ENCODE measurements at regions not wholly inside any gene's neighbourhood (a gene's known extent, or its start where the extent isn't known, plus 50 kb on each side); places are given as distances from the start of the nearest gene placed in this dataset.

- H3K4me2 ChIP-seq (ENCODE audit: insufficient read depth, insufficient read length, low read length) = no peak overlapping the region
- Mint-ChIP-seq H3K4me3 (no peak overlapping the region), H3K27me3 (ENCODE audit: low read depth) (no peaks in the 10 kb centered on the region; the same call in 1 of the 2 replicates), H3K27ac (no peak overlapping the region), H3K9me3 (no peaks in the 10 kb centered on the region; a peak in 1 of 5 replicates), H3K4me1 (peaks cover 2 to 5% of the 10 kb centered on the region in 2 experiments; a peak in 3 of 4 replicates), H3K36me3 (ENCODE audit: insufficient read depth in 1 of 3, low read depth in 3 of 3) (no peaks in the 10 kb centered on the region; a peak in 3 of 7 replicates)
- no peak overlapping the region for H3K14ac ChIP-seq (ENCODE audit: insufficient read depth, low read length)
- DNase-seq = no peak
- H2BK20ac ChIP-seq (ENCODE audit: low read depth, low read length, poor library complexity, severe bottlenecking) = no peak overlapping the region
- H4K5ac ChIP-seq (ENCODE audit: insufficient read length, low read depth, low read length) = no peak overlapping the region
- no peak overlapping the region for H2AK5ac ChIP-seq (ENCODE audit: insufficient read length, low read length)
- H2BK120ac ChIP-seq (ENCODE audit: low read depth, low read length, poor library complexity, severe bottlenecking) = no peak overlapping the region
- H2BK12ac ChIP-seq (ENCODE audit: insufficient read length, low read depth, low read length) = no peak overlapping the region
- no peak overlapping the region for H4K91ac ChIP-seq (ENCODE audit: insufficient read length, low read depth, low read length)
- no peaks in the 10 kb centered on the region for H3K9me3 ChIP-seq (ENCODE audit: control insufficient read depth, low read depth, low read length)
- H2BK5ac ChIP-seq (ENCODE audit: insufficient read length, low read length) = no peak overlapping the region
- no peak overlapping the region for H4K8ac ChIP-seq (replicated peaks; ENCODE audit: insufficient read length, low read depth, low read length)
- H4K20me1 ChIP-seq (ENCODE audit: control insufficient read depth, insufficient read depth, insufficient read length) = no peaks in the 10 kb centered on the region
- no peak overlapping the region for H3K23ac ChIP-seq (ENCODE audit: insufficient read length, low read depth, low read length)
- no peak overlapping the region for H3K56ac ChIP-seq (ENCODE audit: insufficient read length, low read depth, low read length)
- H3K79me1 ChIP-seq (ENCODE audit: insufficient read depth, low read depth, low read length, poor library complexity, severe bottlenecking) = no peaks in the 10 kb centered on the region
- no peak overlapping the region for H2AFZ ChIP-seq (ENCODE audit: low read length)
- H3K18ac ChIP-seq (ENCODE audit: insufficient read length, low read depth, low read length) = no peak overlapping the region
- H3K79me2 ChIP-seq (ENCODE audit: insufficient read depth, low read length) = no peaks in the 10 kb centered on the region
- H3K4ac ChIP-seq (ENCODE audit: low read depth, low read length) = no peak overlapping the region
- WGBS (ENCODE audit: extremely low coverage, insufficient read length, low lambda C conversion rate) = no CpG with 5 or more reads among the region's 5 CpGs
- H3K27ac ChIP-seq (ENCODE audit: insufficient read length, low read depth, low read length) = no peak overlapping the region
- H3K27me3 ChIP-seq (ENCODE audit: insufficient read depth, low read length) = no peaks in the 10 kb centered on the region
- H3K23me2 ChIP-seq (ENCODE audit: insufficient read length, low read depth, low read length, poor library complexity, severe bottlenecking) = no peaks in the 10 kb centered on the region
- TF ChIP-seq CTCF (conservative IDR thresholded peaks at IDR 0.05) = no peak
- no peak overlapping the region for H3K9ac ChIP-seq (ENCODE audit: extremely low read depth, insufficient read length, low read length)
- no peak overlapping the region for H2BK15ac ChIP-seq (ENCODE audit: low read depth, low read length)
- no peak overlapping the region for H3T11ph ChIP-seq (ENCODE audit: low read length)
- H3K4me1 ChIP-seq (ENCODE audit: insufficient read depth, low read length) = no peaks in the 10 kb centered on the region
These were observed 211.3 kb upstream of the KLF4 start for GRCh38 chr9:107700847-107701246.
